ENCODE measurements at regions not wholly inside any gene's neighbourhood (a gene's known extent, or its start where the extent isn't known, plus 50 kb on each side); places are given as distances from the start of the nearest gene placed in this dataset.

- DNase-seq (ENCODE audit: low read depth), result peak; percentile 45
These were observed 51.0 kb upstream of the ZNF516 start for GRCh38 chr18:76546088-76546435.

DNA sequence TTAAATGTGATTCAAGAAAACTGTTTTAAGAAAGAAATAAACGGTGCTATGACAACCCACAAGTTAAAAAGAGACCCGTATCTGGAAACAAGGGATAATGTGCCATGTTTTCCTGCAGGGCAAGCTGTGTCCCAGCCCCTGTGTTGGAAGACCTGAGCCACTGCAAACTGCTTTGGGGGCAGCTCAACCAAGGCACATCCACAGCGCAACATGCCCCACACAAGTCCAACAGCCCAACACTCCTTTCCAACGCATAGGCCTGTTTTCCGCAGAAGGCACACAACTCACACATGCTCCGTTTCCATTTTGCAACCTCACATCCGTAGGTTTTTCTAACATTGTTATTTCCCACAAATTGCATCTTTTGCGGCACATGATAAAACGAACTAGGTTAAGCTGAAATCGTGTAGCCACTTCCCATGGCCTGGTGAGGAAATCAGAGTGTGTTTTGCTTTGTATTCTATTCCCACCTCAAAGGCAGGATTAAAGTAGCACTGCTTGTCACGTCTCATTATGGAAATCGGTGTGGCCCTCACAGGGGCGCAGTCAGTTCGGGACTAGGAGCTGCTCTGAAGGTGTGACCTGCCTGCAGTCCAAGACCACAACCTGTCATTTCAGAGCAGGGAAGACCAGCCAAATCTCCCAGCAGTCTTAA lies 50.5 kb upstream of the ZNF516 start:
- DNase-seq (ENCODE audit: low read depth), result no peak
- no peaks in the 10 kb centered on the region for H3K9me3 ChIP-seq (ENCODE audit: control insufficient read depth, low read length)
- H3K4me1 ChIP-seq (ENCODE audit: control insufficient read depth, insufficient read depth, low read length), result peaks cover 14% of the 10 kb centered on the region
- no peaks in the 10 kb centered on the region for H3K36me3 ChIP-seq (ENCODE audit: control insufficient read depth, insufficient read depth, low read length, severe bottlenecking)
- H3K4me3 ChIP-seq (ENCODE audit: low read length), result peak overlapping the region; percentile 46
- H3K9ac ChIP-seq (ENCODE audit: low read length), result no peak overlapping the region
- peaks cover 12% of the 10 kb centered on the region for H3K27me3 ChIP-seq (replicated peaks; ENCODE audit: control insufficient read depth, insufficient read depth, low read length)

More at GRCh38 chr18:76546088-76546435, 51.0 kb upstream of the ZNF516 start:
- Histone ChIP-seq H3K27me3 (replicated peaks; ENCODE audit: control insufficient read depth, insufficient read depth, low read length) (peaks cover 8% of the 10 kb centered on the region), H3K4me3 (ENCODE audit: low read length) (peak overlapping the region; percentile 46), H3K4me1 (ENCODE audit: control insufficient read depth, insufficient read depth, low read length) (peaks cover 14% of the 10 kb centered on the region), H3K9me3 (ENCODE audit: control insufficient read depth, low read length) (no peaks in the 10 kb centered on the region), H3K9ac (ENCODE audit: low read length) (peak overlapping the region; percentile 58), H3K36me3 (ENCODE audit: control insufficient read depth, insufficient read depth, low read length, severe bottlenecking) (no peaks in the 10 kb centered on the region)

DNA sequence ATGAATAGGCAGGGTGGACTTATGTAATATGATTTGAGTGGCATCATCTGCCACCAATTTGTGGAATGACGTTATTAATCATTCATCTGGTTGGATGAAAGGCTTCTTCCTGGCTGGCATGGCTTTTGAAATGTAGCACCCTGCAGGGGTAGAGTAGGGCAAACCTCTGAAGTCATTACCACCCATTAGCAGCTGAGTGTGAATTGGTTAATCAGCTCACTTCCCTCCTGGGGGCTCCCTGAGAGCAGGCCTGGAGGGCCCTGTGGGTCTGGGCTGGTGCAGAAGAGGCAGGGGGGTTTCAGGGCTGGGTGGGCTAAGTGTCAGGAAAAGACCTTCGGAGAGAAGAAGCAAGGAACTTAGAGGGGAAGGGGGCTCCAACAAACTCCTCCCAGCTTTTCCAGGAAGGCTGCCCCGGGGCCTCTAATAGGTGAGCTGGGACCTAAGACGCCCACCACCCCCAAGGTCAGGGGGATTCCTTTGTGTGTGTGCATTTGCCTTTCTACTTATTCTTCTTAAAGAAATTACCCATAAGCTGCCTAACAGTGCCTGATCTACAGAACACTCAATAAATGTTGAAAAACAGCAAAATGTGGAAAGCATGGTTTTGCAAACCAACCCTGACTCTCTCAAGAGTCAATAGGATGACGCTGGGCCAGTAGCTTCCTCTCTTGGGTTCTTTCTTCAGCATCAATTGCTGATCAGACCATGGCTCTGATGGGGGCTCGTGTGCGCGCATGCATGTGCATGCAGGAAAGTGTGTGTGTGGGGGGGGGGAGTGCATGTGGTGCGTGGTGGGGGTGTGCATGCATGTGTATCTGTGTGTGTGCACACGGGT lies 49.7 kb upstream of the ZNF516 start:
- no peak for DNase-seq (ENCODE audit: low read depth)
- Histone ChIP-seq H3K36me3 (ENCODE audit: control insufficient read depth, insufficient read depth, low read length, severe bottlenecking) (no peaks in the 10 kb centered on the region), H3K9ac (ENCODE audit: low read length) (no peak overlapping the region), H3K9me3 (ENCODE audit: control insufficient read depth, low read length) (no peaks in the 10 kb centered on the region), H3K4me3 (ENCODE audit: low read length) (no peak overlapping the region), H3K4me1 (ENCODE audit: control insufficient read depth, insufficient read depth, low read length) (peaks cover 14% of the 10 kb centered on the region), H3K27me3 (replicated peaks; ENCODE audit: control insufficient read depth, insufficient read depth, low read length) (peaks cover 16% of the 10 kb centered on the region)

Measured in adipocyte (in vitro differentiated cells).